GM13976 (cell line): ENCODE measurements at regions not wholly inside any gene's neighbourhood (a gene's known extent, or its start where the extent isn't known, plus 50 kb on each side); places are given as distances from the start of the nearest gene placed in this dataset.

Experiments
- DNase-seq: peaks from one replicate; pipeline ENCODE4 v3.0.0; 2012; ENCODE audit warnings: low spot score
- in situ Hi-C: fragments of 300-500 bp; cut with MboI; formaldehyde crosslinking; loops from one replicate; pipeline ENCODE4 v1.12.0; 2022; ENCODE audit warnings: low sequenced_read_pairs, mixed read lengths, inconsistent platforms; ENCODE audit not compliant: unreplicated experiment
- TF ChIP-seq, protein P1 (sequence below): IDR thresholded peaks from 2 replicates; pipeline ENCODE4 v1.5.1; 2012; ENCODE audit warnings: borderline replicate concordance, mild to moderate bottlenecking; ENCODE audit not compliant: insufficient read depth; ENCODE audit errors: extremely low read depth, missing control alignments, control extremely low read depth

DNA sequence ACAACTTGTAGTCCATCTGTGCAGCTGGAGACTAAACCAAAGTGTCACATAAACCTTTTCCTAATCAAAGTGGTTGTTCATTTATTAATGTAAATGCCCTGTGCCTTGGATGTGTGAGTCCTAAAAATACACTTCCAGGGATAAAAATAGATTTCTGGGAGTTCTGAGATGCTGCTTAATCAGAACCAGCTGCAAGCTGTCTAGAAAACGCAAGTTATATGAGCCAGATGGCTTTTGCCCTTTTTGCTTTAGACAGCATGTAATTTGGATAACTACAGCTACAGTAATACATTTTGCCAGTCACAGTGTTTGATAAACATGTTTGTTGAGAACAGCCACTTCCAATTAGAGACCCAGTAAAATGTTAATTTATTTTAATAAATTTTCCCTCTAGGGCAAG lies 185.1 kb upstream of the PRPS1L1 start:
- TF ChIP-seq, protein P1, sequence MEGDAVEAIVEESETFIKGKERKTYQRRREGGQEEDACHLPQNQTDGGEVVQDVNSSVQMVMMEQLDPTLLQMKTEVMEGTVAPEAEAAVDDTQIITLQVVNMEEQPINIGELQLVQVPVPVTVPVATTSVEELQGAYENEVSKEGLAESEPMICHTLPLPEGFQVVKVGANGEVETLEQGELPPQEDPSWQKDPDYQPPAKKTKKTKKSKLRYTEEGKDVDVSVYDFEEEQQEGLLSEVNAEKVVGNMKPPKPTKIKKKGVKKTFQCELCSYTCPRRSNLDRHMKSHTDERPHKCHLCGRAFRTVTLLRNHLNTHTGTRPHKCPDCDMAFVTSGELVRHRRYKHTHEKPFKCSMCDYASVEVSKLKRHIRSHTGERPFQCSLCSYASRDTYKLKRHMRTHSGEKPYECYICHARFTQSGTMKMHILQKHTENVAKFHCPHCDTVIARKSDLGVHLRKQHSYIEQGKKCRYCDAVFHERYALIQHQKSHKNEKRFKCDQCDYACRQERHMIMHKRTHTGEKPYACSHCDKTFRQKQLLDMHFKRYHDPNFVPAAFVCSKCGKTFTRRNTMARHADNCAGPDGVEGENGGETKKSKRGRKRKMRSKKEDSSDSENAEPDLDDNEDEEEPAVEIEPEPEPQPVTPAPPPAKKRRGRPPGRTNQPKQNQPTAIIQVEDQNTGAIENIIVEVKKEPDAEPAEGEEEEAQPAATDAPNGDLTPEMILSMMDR = no peak
- in situ Hi-C loops = no loop called here
- DNase-seq = no peak

DNA sequence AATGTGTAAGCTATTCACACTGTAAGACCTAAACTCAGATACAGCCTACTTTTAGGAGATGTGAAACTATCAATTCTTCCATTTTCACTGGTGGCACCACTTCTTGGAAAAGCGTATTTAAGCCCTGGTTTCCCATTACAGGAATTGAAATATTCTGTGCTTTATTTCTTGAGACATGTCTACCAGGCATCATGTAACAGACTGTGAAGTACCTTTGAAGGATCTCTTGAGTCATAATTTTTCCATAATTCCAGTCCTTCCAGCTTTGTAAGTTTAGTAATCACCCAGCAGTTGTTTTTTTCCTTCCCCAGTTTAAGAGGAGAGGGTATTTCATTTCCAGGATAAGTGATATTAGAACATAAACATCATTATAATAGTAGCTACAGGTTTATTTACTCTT lies 186.0 kb upstream of the PRPS1L1 start:
- in situ Hi-C loops = no loop called here
- DNase-seq = no peak
- TF ChIP-seq, protein P1 = no peak

DNA sequence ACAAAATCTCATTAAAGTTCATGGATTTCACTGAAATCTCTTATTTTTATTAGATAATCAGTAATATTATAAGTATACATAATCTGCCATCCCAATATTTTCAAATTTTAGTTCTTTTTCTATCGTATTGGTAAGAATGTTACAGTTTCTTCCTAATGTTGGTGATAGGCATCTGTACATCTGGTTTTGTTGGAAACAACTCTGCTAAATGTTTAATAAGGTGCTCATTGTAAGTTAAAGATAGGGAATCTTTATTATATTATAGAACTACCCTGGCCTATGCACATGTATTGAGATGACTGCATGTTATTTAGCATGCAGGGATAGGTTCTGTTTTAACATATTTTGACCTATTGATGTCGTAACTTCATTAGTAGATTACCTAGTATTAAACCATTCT lies 188.6 kb upstream of the PRPS1L1 start:
- in situ Hi-C loops = no loop called here
- TF ChIP-seq, protein P1 = no peak
- no peak for DNase-seq

DNA sequence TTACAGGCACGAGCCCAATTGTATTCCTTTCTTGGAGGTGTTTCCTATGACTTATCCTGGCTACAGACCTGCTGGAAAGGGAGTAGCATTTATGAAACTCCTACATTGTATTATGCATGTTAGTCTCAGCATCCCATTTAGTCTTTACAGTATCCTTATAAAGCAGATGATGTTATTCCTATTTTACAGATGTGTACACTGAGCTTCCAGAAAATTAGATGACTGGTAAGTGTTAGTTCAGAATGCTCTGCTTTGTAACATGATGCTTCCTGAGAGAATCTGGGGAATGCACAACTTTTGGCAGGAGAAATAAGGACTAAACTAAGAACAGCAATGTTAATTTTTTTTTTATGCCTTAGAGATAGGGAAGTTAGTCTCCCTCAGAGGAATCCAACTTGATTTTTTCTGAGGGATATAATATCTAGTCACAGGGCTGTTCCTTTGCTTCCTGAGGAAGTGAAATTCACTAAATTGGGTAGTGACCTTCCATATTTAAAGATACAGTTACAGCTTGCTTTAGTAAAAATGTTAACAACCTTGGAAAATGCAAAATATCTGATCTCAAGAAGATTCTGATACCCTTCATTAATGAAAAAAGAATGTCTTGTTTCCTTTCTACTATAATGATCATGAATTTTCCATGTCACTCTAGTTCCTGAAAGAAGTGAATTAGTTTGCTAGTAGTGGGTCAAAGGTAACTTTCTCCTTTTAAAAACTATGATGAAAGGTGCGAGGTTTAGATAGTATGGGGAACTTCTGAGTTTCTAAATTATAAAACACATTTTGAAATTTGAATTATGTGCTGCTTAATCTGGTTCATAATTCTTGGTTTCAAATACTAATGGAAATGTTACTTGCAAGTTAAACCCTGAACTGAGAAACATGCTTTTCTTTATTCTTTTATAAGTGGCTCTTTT lies 194.0 kb upstream of the PRPS1L1 start:
- DNase-seq = no peak
- in situ Hi-C loops = no loop called here
- TF ChIP-seq, protein P1 = no peak

DNA sequence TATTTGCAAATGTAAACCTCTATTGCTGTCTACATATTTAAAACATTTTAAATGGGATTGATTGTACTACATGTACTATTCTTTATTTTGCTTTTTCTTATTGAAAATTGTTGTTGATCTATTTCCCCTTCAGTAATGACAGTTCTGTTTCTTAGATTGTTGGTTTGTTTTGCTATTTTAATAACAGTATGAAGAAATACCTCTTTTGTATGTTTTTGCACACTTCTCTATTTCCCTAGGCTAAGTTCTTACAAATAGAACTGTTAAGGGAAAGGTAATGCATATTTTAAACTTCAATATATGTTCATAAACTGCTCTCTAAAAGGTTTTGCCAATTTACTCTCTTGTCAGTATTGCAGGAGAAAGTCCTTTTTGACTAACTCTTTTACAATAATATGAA lies 195.0 kb upstream of the PRPS1L1 start:
- TF ChIP-seq, protein P1 = no peak
- DNase-seq = no peak
- in situ Hi-C loops = no loop called here

DNA sequence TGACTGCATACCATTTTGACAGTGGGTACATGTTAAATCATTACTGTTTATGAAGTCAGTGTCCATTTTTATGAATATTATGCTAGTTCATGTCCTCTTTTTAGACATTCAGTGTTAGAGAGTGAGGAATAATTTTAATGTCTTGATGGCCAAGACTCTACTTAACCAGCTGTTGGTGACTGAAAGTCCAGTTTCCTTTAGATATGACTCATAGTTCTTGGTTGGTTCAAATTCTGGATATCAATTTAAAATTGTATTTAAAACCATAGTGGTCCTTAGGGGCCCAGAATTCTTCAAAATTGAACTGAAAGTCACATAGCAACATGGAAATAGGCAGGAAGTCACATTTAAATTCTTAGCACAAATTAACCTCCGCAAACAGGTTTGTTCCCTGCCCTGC lies 196.5 kb upstream of the PRPS1L1 start:
- DNase-seq = no peak
- in situ Hi-C loops = no loop called here
- TF ChIP-seq, protein P1 = no peak

DNA sequence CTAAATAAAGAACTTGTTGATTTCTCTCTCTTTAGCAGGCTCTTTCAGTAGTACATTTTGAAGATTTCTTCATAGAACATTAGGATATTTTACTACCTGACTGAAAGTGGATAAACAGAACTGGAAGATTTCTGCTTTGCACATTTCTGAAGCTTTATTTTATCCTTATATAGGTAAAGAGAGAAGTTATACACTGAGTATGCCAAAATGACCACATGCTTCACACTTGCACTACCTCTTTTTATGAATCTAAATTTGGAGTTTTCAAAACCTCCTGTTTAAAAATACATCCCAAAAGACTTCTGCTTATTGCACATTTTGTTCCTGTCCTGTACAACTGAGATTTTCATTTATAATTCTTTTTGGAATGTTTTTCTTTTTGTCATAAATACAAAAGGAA lies 197.4 kb upstream of the PRPS1L1 start:
- in situ Hi-C loops = no loop called here
- TF ChIP-seq, protein P1 = no peak
- no peak for DNase-seq
